ENCODE measurements at regions not wholly inside any gene's neighbourhood (a gene's known extent, or its start where the extent isn't known, plus 50 kb on each side); places are given as distances from the start of the nearest gene placed in this dataset.

GRCh38 chr3:72009851-72010443, 225.0 kb upstream of the PROK2 start:
- DNase-seq (ENCODE audit: low spot score): no peak
- Histone ChIP-seq H3K27me3 (replicated peaks; ENCODE audit: insufficient read depth, low read depth, low read length, poor library complexity) (no peaks in the 10 kb centered on the region), H3K9me3 (ENCODE audit: low read depth, low read length, poor library complexity, severe bottlenecking) (no peaks in the 10 kb centered on the region), H3K36me3 (ENCODE audit: insufficient read depth, low read length, poor library complexity, severe bottlenecking) (no peaks in the 10 kb centered on the region), H3K27ac (ENCODE audit: low read depth, low read length, poor library complexity, severe bottlenecking) (no peak overlapping the region), H3K4me3 (ENCODE audit: low read depth, low read length, poor library complexity, severe bottlenecking) (no peak overlapping the region), H3K4me1 (ENCODE audit: insufficient read depth, low read length, poor library complexity, severe bottlenecking) (no peaks in the 10 kb centered on the region)
- POLR2A ChIA-PET (ENCODE audit: low non-redundant PET): no interaction called here
- no TSS peak for BruUV-seq (replicated peaks)
- TF ChIP-seq EZH2 (IDR thresholded peaks at IDR 0.05; ENCODE audit: borderline replicate concordance, low read depth, low read length, poor library complexity, severe bottlenecking) (no peak), CTCF (conservative IDR thresholded peaks at IDR 0.05; ENCODE audit: low read depth, low read length) (no peak)
- CTCF ChIA-PET: no interaction called here
- intact Hi-C loops (cut with micrococcal nuclease; ENCODE audit: unreplicated experiment): no loop called here

GRCh38 chr3:72008226-72008996, 223.5 kb upstream of the PROK2 start:
- H3K36me3 ChIP-seq (ENCODE audit: insufficient read depth, low read length, poor library complexity, severe bottlenecking): no peaks in the 10 kb centered on the region
- no peak for TF ChIP-seq EZH2 (IDR thresholded peaks at IDR 0.05; ENCODE audit: borderline replicate concordance, low read depth, low read length, poor library complexity, severe bottlenecking)
- no peak for TF ChIP-seq CTCF (conservative IDR thresholded peaks at IDR 0.05; ENCODE audit: low read depth, low read length)
- intact Hi-C loops (cut with micrococcal nuclease; ENCODE audit: unreplicated experiment): no loop called here
- CTCF ChIA-PET: no interaction called here
- H3K27ac ChIP-seq (ENCODE audit: low read depth, low read length, poor library complexity, severe bottlenecking): no peak overlapping the region
- no peaks in the 10 kb centered on the region for H3K4me1 ChIP-seq (ENCODE audit: insufficient read depth, low read length, poor library complexity, severe bottlenecking)
- no peak for DNase-seq (ENCODE audit: low spot score)
- no peaks in the 10 kb centered on the region for H3K9me3 ChIP-seq (ENCODE audit: low read depth, low read length, poor library complexity, severe bottlenecking)
- H3K4me3 ChIP-seq (ENCODE audit: low read depth, low read length, poor library complexity, severe bottlenecking): no peak overlapping the region
- POLR2A ChIA-PET (ENCODE audit: low non-redundant PET): no interaction called here
- no TSS peak for BruUV-seq (replicated peaks)
- H3K27me3 ChIP-seq (replicated peaks; ENCODE audit: insufficient read depth, low read depth, low read length, poor library complexity): no peaks in the 10 kb centered on the region

GRCh38 chr3:72006631-72007556, 221.9 kb upstream of the PROK2 start:
- no peaks in the 10 kb centered on the region for H3K9me3 ChIP-seq (ENCODE audit: low read depth, low read length, poor library complexity, severe bottlenecking)
- no peak overlapping the region for H3K27ac ChIP-seq (ENCODE audit: low read depth, low read length, poor library complexity, severe bottlenecking)
- no peaks in the 10 kb centered on the region for H3K36me3 ChIP-seq (ENCODE audit: insufficient read depth, low read length, poor library complexity, severe bottlenecking)
- ChIA-PET CTCF (no interaction called here), POLR2A (ENCODE audit: low non-redundant PET) (no interaction called here)
- TF ChIP-seq CTCF (conservative IDR thresholded peaks at IDR 0.05; ENCODE audit: low read depth, low read length) (no peak), EZH2 (IDR thresholded peaks at IDR 0.05; ENCODE audit: borderline replicate concordance, low read depth, low read length, poor library complexity, severe bottlenecking) (no peak)
- DNase-seq (ENCODE audit: low spot score): no peak
- intact Hi-C loops (cut with micrococcal nuclease; ENCODE audit: unreplicated experiment): no loop called here
- no peaks in the 10 kb centered on the region for H3K27me3 ChIP-seq (replicated peaks; ENCODE audit: insufficient read depth, low read depth, low read length, poor library complexity)
- no peaks in the 10 kb centered on the region for H3K4me1 ChIP-seq (ENCODE audit: insufficient read depth, low read length, poor library complexity, severe bottlenecking)
- BruUV-seq (replicated peaks): no TSS peak
- H3K4me3 ChIP-seq (ENCODE audit: low read depth, low read length, poor library complexity, severe bottlenecking): no peak overlapping the region
